Stimulated activated CD4-positive, alpha-beta T cell treated with anti-CD3 and anti-CD28 coated beads, Interleukin-4, amount 100 ng/mL, for 24 hours (primary cell): ENCODE measurements at regions not wholly inside any gene's neighbourhood (a gene's known extent, or its start where the extent isn't known, plus 50 kb on each side); places are given as distances from the start of the nearest gene placed in this dataset.

ENCODE experiments used
- DNase-seq: peaks from one replicate; pipeline ENCODE4 v3.0.0-alpha.2; 2020

GRCh38 chr14:65187421-65188049 lies 85.2 kb upstream of the MAX start:
- no peak for DNase-seq

GRCh38 chr14:65190312-65190711 lies 88.0 kb upstream of the MAX start:
- no peak for DNase-seq

- no peak for DNase-seq
These were observed 89.4 kb upstream of the MAX start for GRCh38 chr14:65191716-65192115.

- DNase-seq, result no peak
These were observed 90.4 kb upstream of the MAX start for GRCh38 chr14:65192686-65193085.

GRCh38 chr14:65193916-65194590 lies 91.7 kb upstream of the MAX start:
- no peak for DNase-seq

- no peak for DNase-seq
These were observed 92.9 kb upstream of the MAX start for GRCh38 chr14:65195042-65195719.

GRCh38 chr14:65198346-65198745 lies 96.0 kb upstream of the MAX start:
- DNase-seq, result no peak

- no peak for DNase-seq
These were observed 98.1 kb upstream of the MAX start for GRCh38 chr14:65200454-65200853.

GRCh38 chr14:65203574-65203973 lies 101.3 kb upstream of the MAX start:
- no peak for DNase-seq

GRCh38 chr14:65204056-65204455 lies 101.7 kb upstream of the MAX start:
- no peak for DNase-seq

- DNase-seq, result no peak
These were observed 103.7 kb upstream of the MAX start for GRCh38 chr14:65206078-65206447.

GRCh38 chr14:65206448-65207096 lies 104.3 kb upstream of the MAX start:
- DNase-seq, result peak; percentile 56

GRCh38 chr14:65208548-65208947 lies 106.2 kb upstream of the MAX start:
- no peak for DNase-seq

GRCh38 chr14:65210118-65210821 lies 108.0 kb upstream of the MAX start:
- no peak for DNase-seq

GRCh38 chr14:65210822-65211182 lies 108.5 kb upstream of the MAX start:
- no peak for DNase-seq

GRCh38 chr14:65211341-65211987 lies 109.1 kb upstream of the MAX start:
- DNase-seq, result no peak

GRCh38 chr14:65213316-65213715 lies 111.0 kb upstream of the MAX start:
- DNase-seq, result no peak

- no peak for DNase-seq
These were observed 112.4 kb upstream of the MAX start for GRCh38 chr14:65214741-65215140.

- DNase-seq, result no peak
These were observed 117.0 kb upstream of the MAX start for GRCh38 chr14:65219353-65219752.

GRCh38 chr14:65222440-65222858 lies 120.1 kb upstream of the MAX start:
- peak; percentile 62 for DNase-seq

GRCh38 chr14:65223636-65224035 lies 121.3 kb upstream of the MAX start:
- DNase-seq, result peak; percentile 35

GRCh38 chr14:65224799-65225198 lies 122.5 kb upstream of the MAX start:
- DNase-seq, result no peak
